Tibial nerve (tissue), 3 donors: ENCODE measurements at regions not wholly inside any gene's neighbourhood (a gene's known extent, or its start where the extent isn't known, plus 50 kb on each side); places are given as distances from the start of the nearest gene placed in this dataset.

Source experiments
- CTCF ChIP-seq, 5 experiments: fragments of 200-600 bp in 3 of 5; fragments of 450-650 bp in 2 of 5; sonication (generic) in 3 of 5; IDR thresholded peaks; one replicate each; pipeline ENCODE4 v1.5.1; 2016 to 2019; ENCODE audit warnings: antibody characterized with exemption in 5 of 5, mild to moderate bottlenecking in 3 of 5, moderate library complexity in 2 of 5
- POLR2A ChIP-seq, 2 donors: fragments of 450-650 bp; IDR thresholded peaks; one replicate each; pipeline ENCODE4 v1.6.1; 2017; ENCODE audit warnings: antibody characterized with exemption in 2 of 2, mild to moderate bottlenecking in 2 of 2, moderate library complexity in 2 of 2

- TF ChIP-seq CTCF (IDR thresholded peaks at IDR 0.05) (no peak), POLR2A (IDR thresholded peaks at IDR 0.05) (no peak)
Observed at GRCh38 chr2:164078421-164078820, 342.6 kb upstream of the FIGN start.
